Stimulated activated CD8-positive, alpha-beta memory T cell treated with anti-CD3 and anti-CD28 coated beads, Interleukin-7, amount 100 ng/mL, for 1 hour (primary cell): ENCODE measurements at regions not wholly inside any gene's neighbourhood (a gene's known extent, or its start where the extent isn't known, plus 50 kb on each side); places are given as distances from the start of the nearest gene placed in this dataset.
"Not testable (repeated sequence)": the region's sequence is repeated elsewhere in the genome, so short reads cannot be mapped to it uniquely, and the experiment has no call there.

Experiments
- DNase-seq, 2 donors: peaks; one replicate each; pipeline ENCODE4 v3.0.0-alpha.2; 2020; ENCODE audit warnings: low read depth in 2 of 2

DNA sequence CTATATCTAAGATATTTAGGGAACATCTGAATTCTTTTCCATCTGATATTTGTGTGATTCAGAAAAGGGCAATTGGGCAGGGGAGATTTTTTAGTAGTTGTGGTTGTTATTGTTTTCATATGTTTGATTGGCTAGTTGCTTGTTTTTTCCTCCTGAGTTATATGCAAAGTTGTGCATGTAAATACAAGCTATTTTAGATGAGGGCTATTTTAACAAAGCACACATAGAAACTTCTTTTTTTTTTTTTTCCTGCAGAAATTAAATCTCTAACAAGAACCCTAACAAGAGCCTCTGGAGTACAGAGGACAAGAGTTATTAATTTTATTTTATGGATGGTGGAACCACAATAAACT lies 559.1 kb downstream of the CETN3 start:
- DNase-seq: no peak

DNA sequence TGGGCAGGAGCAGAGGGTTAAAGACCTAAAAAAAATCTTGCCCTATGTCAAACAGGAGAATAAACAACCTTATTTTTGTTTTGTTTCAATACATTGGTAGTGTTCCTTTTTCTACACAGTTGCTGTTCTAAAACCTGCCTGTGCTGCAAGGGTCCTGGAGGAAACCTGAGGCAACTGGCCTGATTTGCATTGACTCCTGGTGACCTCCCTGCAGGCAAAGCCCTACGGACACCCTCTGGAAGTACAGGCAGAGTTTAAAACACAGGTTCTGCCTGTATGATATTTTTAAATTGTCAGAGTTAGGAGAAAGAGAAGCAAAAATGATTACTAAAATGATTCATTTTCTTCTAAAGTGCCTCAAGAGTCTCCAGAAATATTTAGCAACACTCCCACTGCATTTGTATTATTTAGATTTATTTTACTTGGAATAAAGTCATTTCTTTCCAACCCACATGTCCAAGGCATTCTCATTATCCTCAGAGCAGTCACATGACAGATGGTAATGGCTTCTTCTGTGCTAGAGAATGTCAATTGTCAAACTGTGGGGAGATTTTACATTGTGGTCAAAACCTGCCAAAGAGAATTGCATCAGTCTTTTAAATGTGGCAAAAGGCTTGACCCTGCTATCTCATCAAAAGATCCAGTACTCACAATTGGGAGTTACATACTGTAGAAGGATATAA lies 559.6 kb downstream of the CETN3 start:
- no peak for DNase-seq

DNA sequence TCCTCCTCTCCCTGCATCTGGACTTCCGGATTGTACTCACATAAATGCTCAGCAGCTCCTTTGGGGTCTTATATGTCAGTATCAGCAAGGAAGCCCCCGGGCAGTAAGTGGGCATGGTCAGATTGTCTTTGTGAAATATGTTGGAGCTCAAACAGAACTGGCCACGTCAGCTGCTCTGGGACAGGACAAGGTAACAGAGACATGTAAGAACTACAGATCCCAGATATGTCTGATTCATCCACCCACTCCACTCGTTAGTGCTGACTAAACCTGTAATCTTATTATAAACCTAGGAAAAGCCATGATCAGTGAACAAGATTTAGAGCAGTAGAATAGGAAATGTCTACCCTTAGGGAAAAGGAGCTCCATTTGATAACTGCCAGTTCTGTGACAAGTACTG lies 561.8 kb downstream of the CETN3 start:
- DNase-seq: no peak

DNA sequence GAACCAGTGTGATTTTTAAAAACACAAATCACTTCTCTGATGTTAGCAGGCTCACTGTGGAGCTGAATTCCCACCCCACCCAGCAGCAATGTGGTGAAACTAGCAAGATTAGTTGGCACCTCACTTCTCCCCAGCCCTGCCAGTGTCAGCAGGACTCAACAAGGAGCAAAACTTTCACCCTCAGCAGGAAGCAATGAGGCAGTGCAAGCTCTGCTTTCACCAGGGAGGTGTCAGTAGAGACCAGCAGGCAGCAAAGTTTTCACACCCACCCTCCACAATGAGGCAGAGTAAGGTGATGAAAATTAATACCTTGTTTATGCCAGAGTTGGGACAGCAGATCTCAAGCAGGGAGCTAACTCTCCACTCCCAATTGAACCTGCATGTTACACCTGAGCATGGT lies 565.0 kb downstream of the CETN3 start:
- no peak for DNase-seq

DNA sequence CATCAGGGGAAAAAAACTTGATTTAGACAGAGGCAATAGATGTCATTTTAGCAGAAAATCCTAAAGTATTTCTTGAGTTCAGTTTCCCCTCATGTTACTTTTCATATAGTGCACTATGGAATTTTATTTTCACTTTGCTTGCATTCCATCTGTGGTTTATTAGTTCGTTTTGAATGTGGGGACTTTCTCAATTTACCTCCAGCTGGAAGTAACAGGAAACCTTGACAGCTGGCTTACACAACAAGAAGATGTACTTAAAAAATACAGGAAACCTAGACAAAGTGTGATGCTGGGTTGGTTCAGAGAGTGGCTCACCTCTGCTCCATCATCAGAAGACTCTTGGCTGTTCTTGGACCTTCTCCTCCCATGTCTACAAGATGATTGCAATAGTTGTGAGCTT lies 567.0 kb downstream of the CETN3 start:
- no peak for DNase-seq

DNA sequence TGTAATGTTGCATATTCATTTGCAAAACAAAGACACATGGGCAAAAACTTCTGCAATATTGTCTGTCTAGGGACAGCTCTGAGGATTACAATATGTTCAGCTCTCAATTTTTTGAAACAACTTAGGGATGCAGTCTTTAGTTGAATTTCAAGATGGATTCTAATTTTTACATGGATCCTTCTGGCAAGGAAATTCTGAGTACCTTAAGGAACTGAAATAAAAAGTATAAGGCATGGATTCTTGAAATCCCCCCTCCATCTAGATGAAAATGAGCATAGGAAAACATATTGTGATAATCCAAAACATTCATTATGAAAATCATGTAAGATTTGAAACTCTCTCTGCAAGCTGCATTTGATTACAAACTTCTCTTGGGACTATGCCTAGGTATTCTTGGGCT lies 568.6 kb downstream of the CETN3 start:
- no peak for DNase-seq

DNA sequence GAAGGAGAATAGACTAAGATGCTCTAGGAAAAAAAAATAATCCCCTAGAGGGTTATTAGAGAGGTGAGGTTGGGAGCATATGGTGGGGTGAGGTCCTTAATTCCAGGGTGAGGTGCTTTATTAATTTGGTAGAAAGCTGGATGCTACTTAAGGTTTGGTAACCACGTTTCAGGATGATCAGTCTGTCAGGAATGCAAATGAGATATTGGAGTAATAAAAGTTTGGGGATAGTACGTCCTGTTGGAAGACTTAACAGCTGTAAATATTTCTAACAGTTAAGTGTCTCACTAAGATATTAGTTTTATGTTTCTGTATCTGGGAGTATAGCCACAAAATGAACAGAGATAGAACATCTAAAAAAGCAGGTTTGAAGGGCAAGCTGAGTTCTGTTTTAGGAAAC lies 578.9 kb downstream of the CETN3 start:
- DNase-seq: no peak

DNA sequence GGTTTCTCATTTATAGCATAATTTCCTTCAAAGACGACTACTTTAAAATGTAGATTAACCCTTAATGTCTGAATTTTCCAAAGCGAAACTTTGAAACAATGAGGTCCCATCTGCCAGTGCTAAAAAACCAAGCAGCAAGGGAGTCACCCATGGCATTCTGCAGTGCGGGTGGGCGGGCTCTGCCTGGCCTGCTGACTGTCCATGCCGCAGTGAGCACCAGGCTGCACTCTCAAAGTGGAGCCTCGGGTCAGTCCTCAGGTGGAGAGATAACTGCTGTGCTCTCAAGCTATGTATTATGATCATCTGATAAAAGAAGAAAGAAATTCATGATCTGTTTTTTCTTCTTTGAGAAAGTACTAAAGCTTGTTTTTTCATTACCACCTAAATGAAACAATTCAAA lies 581.6 kb downstream of the CETN3 start:
- DNase-seq: no peak

DNA sequence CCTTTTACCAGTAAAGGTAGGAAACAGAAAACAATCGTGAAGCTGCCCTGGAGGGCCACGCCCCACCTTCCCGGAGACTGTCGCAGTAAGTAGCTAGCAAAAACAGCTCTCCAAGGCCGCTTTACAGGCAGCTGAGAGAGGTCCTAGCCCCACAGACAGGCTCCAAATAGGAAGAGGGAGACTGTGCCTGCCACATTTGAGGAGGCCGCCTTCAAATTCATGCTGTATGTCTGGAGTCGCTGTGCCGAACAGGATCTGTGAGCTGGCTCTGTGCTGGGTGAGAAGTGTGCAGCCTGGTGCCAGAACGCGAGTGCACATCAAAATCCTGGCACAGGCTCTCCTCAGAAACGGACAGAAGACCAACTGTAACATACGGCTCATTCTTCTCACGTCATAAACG lies 582.2 kb downstream of the CETN3 start:
- no peak for DNase-seq

DNA sequence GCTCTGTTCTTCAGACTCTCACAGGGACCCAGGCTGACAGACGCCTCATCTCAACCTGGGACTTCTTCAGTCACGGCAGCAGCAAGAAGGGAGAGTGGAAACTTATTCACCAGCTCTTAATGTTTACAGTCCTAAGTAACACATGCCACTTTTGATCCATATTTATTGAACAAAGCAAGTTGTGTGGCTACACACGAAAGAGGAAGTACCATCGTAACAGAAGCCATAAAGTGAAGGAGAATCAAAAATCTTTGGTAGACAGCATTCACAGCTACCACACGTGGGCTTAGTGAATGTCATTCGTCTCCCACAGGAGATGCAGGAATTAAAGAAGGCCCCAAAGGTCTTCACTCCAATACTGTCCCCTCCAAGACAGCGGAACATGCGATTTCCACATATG lies 582.6 kb downstream of the CETN3 start:
- no peak for DNase-seq

DNA sequence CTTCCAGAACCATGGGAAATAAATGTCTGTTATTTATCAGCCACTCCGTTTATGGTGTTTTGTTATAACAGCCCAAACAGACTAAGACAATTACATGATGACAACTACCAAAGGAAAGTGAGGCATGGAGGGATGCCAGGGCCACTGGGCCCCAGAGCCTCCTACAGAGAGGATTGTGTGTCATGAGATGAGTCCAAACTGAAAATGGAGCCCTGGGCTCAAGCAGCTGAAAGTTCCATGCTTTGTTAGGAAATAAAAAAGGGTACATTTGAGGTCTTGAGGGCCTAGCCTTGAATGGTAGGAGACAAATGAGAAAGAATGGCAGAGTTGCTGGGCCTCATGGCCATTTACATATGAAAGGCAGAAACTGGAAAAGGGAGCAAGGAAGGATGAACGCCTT lies 586.5 kb downstream of the CETN3 start:
- no peak for DNase-seq

DNA sequence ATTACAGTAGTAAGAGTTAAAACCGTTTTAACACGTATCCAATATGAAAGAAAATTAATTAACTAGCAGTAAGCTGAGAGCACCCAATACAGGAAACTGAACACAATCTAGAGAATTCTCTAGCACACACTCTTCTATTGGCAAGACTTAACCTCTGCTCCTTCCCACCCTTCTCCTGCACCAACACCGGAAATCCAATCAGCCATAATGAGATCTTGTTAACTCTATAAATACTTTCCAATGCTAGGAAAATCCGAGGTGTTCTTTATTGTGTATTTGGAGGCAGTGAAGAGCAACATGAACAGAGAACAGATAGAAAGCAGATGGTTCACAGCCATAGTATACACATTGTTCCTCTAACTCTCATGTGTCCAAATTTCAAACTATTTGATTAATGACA lies 591.7 kb downstream of the CETN3 start:
- no peak for DNase-seq

DNA sequence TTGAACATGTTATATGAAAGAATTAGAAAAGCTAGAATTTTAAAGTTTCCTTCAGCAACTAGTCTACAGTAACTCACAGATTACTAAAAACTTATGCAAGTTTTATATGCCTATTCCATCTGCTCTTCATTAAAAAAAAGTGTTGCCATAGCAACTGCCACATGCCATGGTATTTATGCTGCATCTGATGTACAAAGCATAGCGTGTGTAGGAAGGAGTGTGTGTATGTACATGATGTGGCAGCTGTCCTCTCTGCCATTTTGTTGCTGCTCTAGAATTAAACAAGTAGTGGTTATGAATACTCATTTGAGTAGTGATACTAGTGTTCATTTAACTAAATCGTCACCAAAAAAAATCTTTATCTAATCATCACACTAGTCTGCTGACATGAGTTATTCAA lies 593.5 kb downstream of the CETN3 start:
- DNase-seq: no peak

DNA sequence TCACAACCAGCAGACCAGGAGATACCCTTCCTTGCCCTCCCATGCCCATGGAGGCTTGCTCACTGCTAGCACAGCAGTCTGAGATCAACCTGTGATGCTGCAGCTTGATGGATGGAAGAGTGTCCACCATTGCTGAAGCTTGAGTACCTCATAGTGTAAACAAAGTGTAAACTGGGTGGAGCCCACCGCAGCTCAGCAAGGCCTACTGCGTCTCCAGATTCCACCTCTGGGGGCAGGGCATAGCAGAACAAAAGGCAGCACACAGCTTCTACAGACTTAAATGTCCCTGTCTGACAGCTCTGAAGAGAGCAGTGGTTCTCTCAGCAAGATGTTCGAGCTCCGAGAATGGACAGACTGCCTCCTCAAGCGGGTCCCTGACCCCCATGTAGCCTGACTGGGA lies 608.8 kb downstream of the CETN3 start:
- not testable (repeated sequence) for DNase-seq

DNA sequence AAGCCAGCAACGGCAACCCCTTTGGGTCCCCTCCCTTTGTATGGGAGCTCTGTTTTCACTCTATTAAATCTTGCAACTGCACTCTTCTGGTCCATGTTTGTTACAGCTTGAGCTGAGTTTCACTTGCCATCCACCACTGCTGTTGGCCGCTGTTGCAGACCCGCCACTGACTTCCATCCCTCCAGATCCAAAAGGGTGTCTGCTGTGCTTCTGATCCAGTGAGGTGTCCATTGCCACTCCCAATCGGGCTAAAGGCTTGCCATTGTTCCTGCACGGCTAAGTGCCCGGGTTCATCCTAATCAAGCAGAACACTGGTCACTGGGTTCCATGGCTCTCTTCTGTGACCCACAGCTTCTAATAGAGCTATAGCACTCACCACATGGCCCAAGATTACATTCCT lies 615.1 kb downstream of the CETN3 start:
- not testable (repeated sequence) for DNase-seq

DNA sequence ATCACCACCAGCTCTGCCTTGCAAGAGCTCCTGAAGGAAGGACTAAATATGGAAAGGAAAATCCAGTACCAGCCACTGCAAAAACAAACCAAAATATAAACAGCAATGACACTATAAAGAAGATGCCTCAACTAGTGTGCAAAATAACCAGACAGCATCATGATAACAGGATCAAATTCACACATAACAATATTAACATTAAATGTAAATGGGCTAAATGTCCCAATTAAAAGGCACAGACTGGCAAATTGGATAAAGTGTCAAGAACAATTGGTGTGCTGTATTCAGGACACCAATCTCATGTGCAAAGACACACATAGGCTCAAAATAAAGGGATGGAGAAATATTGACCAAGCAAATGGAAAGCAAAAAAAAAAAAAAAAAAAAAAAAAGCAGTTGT lies 629.8 kb downstream of the CETN3 start:
- DNase-seq: not testable (repeated sequence)

DNA sequence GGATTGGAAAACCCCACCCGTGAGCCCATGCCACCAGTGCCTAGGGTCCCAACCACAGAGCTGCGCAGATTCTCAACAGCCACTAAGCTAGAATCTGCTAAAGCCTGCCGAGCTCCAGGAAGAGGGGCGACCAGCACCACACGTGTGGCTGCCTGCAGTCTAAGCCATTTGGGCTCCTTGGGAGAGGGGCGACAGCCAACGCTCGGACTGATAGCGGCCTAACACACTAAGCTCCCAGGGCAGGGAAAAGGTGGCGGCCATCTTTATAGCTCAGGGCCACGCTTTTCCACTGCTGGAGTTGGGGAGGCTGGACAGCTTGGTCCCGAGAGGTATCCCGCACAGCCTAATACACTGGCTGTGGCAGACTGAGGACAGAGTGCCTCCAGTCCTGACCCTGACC lies 631.8 kb downstream of the CETN3 start:
- DNase-seq: no peak

DNA sequence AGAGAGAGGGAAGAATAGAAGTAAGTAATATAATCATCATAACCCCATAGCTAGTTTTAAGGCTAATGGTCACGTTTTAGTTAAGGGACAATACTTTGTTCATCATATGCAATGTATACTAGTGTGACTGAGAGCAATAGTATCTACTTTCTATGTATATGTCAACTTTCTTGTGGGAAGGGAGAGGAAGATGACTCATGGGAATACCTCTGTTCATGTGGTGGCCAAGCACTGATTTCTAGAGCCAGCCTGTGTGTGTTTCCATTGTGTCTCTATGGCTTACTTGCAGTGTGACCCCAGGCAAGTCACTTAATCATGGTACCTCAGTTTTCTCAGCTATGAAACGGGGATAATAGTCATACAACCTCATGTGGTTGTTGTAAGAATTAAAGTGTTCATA lies 639.6 kb downstream of the CETN3 start:
- DNase-seq: no peak

DNA sequence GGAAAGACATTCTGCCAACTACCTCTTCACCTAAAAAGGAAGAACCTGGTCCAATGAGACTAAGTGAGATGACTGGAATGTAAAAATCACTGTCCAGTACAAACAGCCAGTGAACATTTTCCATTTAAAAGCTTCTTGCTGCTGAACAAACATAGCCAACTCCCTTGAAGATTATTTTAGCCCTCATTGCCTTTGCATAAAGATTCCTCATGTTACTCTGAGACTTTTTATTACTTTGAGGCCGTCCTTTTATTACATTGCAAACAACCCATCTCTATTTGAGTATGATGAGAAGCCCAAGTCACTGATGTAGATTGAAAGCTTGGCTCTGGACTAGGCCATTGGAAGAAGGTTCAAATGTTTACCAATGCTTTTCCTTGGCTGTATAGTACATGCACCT lies 649.8 kb downstream of the CETN3 start:
- DNase-seq: no peak

DNA sequence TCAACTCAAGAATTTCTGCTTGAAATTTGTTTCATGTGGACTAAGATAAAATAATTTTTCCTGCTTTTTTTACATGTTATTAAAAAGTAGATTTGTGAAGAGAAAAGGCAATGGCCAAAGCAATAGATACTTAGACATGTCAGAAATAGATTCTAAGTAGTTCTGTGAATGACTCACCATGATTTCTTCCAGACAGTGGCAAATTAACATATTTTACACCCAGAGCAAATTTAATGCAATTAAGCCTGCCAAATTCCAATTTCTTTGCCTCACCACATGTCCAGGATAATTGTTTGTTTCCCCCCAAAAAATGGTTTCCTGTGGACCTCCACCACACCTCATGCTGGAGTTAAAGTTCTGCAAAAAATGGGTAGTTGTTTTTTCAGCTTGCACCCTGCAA lies 651.4 kb downstream of the CETN3 start:
- no peak for DNase-seq

DNA sequence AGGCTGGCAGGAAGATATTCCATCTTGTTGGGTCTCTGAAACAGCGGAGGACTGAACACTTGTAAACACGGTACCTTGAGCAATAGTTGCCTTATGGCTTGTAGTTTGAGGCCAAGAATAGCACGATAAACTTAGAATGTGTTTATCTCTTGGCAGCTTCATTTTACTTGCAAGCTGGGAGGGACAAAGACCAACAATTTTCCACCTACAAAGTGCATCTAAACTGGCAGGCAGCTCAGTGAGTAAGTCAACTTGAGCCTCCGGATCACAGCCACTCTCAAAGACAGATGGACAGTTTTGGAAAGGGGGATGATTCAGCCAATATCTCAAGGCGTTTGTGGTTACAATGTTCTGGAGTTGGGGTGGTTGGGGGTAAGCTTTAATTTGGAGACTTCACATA lies 652.6 kb downstream of the CETN3 start:
- no peak for DNase-seq

DNA sequence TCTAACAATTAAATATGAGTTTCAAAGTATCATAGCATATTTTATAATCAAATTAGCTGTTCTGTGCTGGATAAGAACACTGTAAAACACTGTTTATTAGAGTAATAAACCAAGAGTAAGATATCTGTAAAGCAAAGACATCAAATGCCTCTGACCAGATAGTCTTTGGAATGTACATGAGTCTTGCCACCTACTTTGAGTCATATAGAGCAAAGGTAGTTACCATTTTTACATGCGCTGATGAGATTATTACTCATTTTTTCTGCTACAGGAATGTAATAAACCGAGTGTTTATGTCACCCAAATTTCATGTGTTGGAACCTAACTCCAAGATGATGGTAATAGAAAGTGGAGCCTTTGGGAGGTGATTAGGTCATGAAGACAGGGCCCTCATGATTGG lies 654.5 kb downstream of the CETN3 start:
- DNase-seq: no peak

DNA sequence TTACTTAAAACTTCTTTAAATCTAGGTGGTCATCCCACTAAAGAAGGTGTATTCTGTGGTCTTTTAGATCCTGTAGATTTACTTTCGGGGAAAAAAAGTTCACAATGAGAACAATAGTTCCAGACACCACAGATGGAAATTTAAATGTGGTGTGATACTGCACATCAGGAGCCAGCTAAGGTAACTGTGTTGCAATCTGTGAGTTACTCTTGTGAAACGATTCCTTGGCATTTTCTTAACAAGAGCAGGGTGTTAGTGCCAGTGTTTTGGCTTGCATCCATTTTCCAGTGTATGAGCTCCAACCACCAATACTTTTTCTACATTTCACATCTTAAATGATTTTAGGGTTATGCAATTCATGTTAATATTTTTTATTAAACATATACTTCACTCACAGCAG lies 674.5 kb downstream of the CETN3 start:
- no peak for DNase-seq

DNA sequence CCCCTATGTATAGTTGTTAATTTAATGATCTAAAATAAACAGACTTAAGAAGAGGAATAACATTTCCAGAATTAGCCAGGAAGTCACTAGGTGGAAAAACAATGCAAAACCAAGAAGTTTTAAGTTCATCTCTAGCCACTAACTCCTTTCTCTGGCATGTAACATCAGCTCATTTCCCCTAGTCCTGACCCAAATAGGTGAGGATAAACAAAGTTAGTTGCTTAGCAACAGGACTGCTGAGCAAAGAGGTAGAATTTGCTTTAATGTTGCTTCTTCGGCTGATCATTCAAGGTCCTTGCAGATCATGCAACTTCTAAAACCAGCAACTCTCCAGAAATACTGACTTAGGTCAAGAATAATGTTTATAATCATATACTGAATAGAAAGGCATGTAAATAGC lies 675.8 kb downstream of the CETN3 start:
- DNase-seq: no peak
